ENCODE measurements at regions not wholly inside any gene's neighbourhood (a gene's known extent, or its start where the extent isn't known, plus 50 kb on each side); places are given as distances from the start of the nearest gene placed in this dataset.
"Not testable (repeated sequence)": the region's sequence is repeated elsewhere in the genome, so short reads cannot be mapped to it uniquely, and the experiment has no call there.

- no peak for DNase-seq (ENCODE audit: low spot score)
Observed at GRCh38 chr16:16938009-16938408, 532.8 kb downstream of the XYLT1 start.

DNA sequence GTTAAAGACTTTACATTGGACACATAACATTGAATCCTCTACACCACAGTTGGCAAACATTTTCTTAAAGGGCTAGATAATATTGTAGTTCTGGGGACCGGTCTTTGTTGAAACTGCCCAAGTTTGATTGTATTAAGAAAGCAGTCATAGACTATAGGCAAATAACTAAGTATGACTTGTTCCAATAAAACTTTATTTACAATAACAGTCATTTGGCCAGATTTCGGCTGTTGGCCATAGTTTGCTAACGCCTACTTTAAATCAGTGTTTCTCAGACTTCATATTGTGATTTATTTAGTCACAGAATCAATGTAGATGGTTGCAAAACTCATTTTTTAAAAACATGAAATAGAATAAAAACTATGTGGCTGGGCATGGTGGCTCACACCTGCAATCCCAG, 531.8 kb downstream of the XYLT1 start:
- DNase-seq (ENCODE audit: low spot score): no peak

DNA sequence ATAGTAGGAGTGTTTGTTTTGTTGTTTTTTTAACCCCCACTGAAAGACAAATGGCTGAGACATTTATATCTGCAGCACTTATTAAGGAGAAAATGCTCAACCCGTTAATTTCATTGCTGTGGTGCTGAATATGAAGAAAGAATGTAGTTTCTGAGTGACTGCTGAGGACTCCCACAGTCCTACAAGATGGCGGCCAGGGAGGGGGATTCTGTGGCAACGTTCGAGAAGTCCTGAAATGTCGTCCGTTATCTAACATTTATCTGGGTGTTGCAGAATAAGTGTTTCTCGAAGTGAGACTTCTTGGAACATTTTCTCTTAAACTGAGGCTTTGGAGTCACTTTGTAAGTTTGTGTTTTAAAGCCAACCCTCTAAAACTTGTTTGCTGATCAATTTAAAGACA, 530.4 kb downstream of the XYLT1 start:
- DNase-seq (ENCODE audit: low spot score): no peak

- not testable (repeated sequence) for DNase-seq (ENCODE audit: low spot score)
Observed at GRCh38 chr16:16942849-16943248, 527.9 kb downstream of the XYLT1 start.

GRCh38 chr16:16945207-16945606, 525.6 kb downstream of the XYLT1 start:
- no peak for DNase-seq (ENCODE audit: low spot score)

- no peak for DNase-seq (ENCODE audit: low spot score)
Observed at GRCh38 chr16:16956376-16956775, 514.4 kb downstream of the XYLT1 start.

GRCh38 chr16:16960785-16961184, 510.0 kb downstream of the XYLT1 start:
- DNase-seq (ENCODE audit: low spot score): no peak

DNA sequence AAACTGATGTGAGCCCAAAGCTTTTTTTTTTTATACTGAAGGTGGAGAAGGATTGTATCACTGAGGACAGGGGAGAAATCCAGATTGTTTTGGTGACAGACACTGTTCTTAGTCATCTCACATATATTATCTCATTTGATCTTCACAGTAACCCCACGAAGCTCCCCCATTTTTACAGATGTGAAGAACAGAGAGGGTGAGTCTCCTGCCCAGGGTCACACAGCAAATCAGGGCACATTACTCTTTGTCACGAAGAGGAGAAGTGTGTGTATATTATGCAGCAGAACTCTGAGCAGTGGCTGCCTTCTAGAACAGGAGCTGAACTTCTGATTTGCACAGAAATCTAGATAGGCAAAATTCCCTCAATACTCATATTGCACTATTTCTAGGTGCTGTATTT, 504.3 kb downstream of the XYLT1 start:
- DNase-seq (ENCODE audit: low spot score): no peak

DNA sequence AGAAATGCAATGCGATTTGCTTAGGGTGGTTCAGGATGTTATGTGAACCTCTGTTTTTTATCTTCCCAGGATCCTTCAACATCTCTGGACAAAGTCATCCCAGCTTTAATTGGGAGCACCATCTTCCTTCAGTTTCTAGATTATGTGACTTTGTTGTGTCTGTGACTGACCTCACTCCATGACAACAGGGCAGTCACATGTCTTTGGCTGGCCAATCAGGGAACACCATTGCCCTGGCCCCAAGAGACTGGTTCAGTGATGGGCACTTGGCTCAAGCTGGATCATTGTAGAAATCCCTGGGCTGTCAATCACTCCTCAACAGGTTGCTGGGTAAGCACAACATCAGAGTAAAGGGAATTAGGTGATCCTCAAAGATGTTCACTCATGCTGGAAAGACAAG, 499.7 kb downstream of the XYLT1 start:
- no peak for DNase-seq (ENCODE audit: low spot score)

DNA sequence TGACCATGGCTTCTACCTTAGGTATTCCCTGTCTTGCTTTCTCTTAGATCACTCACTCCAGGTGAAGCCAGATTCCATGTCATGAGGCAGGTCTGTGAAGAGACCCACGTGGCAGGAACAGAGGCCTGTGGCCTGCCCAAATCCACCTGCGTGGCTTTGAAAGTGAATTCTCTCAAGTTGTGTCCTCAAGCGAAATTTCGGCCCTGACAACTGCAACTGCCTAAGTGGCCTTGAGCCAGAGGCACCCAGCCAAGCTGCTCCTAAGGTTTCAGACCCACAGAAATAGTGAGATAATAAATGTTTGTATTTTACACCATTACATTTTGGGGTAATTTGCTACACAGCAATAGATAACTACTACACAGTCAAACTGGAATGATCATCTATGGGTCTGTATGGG, 497.9 kb downstream of the XYLT1 start:
- DNase-seq (ENCODE audit: low spot score): no peak

DNA sequence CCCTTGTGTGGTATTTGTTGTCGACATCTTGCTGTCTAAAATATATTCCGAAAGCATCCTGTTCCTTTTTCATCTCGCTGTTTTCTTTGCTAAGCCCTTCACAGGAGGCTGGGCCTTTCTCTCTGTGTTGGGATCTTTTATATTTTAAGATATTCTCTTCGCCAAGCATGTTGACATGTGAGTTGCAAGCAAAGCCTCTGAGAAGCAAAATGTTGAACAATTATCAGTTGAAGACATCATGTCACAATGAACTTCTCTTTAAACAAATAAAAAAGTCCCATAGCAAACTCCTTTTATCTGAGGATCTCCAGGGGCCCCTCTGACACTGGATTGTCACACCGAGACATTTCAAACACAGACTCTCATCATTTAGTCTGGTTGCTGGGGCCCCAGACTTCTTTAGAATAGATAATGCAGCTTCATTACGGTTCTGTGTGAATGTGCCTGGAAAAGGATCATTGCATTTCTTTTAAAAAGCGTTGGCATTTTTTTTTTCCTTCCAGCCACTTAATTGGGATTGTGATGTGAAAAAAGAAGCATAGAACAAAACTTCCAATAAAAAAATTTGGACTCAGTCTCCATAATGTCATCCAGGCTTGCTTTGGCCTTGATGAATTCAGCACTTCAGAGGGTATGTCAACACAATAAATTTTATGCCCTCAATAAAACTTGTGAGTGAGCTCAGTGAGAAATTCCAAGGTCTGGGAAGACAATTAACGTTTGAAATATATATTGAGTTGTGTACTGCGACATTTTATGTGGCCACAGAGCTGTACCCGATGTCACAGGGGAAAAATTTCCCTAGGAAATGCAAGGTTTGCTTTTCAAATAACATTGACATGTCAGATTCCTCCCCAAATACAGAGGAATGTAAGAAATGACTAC, 496.8 kb downstream of the XYLT1 start:
- DNase-seq (ENCODE audit: low spot score): no peak

GRCh38 chr16:16982614-16983013, 488.1 kb downstream of the XYLT1 start:
- no peak for DNase-seq (ENCODE audit: low spot score)

DNA sequence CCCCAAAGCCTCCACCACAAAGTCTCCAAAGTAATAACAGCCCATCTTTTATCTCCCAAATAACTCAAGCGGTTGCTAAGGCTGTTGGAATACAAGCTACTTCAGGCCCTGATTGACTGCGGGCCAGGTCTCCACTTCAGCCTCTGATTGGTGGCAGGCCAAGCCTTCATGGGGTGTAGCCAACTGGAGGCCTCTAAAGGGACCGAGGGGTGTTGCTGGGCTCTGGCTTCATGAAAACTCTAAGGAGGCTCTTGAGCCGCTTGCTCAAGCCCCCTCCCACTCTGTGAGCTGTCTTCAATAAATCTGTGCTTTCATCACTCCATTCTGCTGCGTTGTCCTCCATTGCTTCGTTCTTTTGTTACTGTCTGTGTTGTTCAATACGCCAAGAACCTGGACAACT, 487.2 kb downstream of the XYLT1 start:
- no peak for DNase-seq (ENCODE audit: low spot score)

GRCh38 chr16:16984091-16984490, 486.7 kb downstream of the XYLT1 start:
- not testable (repeated sequence) for DNase-seq (ENCODE audit: low spot score)

GRCh38 chr16:16985707-16986106, 485.1 kb downstream of the XYLT1 start:
- no peak for DNase-seq (ENCODE audit: low spot score)

DNA sequence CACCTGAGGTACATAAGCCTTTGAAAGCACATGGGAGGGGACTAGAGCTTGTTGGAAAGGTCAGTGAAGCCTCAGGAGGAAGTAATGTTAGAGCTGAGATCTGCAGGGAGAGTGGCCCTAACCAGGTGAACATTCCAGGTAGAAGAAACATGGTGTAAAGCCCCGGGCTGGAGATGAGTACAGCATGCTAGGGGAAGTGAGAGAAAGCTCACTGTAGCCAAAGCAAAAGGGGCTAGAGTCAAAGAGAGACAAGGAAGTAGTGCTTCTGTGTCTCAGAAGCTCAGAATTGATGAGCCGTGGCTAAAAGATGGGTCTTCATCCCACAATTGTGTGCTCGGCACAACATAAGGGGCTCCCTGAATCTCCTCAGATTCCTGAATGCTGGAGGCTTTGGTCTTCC, 481.8 kb downstream of the XYLT1 start:
- DNase-seq (ENCODE audit: low spot score): no peak

DNA sequence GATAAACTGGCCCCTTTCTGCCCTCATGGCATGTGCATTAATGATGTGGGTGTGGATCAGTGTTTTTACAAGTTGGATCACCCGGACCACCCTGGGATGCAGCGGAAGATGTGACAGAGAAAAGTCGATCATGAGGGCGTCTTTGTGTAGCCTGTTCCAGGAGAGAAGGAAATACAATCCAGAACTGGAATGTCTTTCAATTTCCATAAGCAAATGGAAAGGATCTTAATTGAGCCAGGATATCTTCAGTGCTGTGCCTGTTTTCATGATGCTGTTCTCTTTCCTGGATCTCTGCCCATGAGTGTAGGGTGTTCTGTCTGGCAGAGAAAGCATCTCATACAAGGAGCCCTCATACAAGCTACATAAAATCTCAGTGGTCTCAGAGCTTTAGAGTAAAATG, 481.4 kb downstream of the XYLT1 start:
- DNase-seq (ENCODE audit: low spot score): no peak

- no peak for DNase-seq (ENCODE audit: low spot score)
Observed at GRCh38 chr16:16991711-16992110, 479.0 kb downstream of the XYLT1 start.

DNA sequence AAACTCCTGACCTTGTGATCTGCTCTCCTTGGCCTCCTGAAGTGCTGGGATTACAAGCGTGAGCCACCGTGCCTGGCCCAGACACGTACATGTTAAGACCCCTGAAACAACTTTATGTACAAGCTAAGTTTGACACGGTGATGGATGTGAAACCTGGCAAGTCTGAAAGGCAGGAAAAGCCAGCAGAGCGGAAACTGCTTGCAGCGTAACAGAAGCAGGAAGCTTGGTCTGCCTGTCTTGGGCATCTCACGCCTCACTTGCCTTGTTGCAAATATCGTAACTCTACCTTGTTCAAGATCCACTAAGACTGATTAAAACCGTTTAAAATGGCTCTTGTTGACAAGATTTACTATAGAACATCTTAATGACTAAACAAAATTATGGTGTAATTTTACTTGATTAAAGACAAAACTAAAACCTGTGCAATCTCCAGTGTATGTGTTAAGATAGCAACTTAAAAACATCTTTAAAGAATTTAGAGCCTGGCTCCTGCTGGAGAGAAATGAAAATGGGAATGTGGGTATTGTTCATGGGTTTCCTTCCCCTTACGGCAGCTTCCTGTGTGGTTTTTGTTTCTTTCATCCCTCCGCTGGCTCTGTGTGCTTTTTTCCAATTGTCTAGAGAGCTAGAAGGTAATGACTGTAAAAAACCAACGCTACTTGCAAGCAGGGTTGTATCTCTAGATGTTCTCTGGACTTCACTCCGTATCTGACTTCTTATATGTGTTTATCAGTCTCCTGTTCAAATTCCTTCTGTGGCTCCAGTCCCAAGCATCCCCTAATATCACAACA, 477.6 kb downstream of the XYLT1 start:
- no peak for DNase-seq (ENCODE audit: low spot score)

DNA sequence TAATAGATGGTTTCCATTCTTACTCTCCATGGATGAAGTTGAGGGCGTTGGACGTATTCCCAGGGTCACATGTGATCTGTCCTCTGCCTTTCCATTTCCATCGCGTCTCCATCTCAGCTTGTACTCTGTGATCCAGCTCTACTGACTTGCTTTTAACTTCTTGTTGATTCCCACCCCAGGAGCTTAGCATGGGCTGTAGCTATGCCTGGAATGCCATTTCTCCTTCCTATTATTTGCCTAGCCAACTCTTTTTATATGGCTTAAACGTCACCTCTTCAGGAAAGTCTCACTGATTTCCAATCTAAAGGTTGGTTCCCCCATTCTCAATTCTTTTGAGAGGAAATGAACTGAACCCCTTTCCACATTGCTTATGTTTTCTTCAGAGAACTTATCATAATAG, 475.9 kb downstream of the XYLT1 start:
- no peak for DNase-seq (ENCODE audit: low spot score)

- no peak for DNase-seq (ENCODE audit: low spot score)
Observed at GRCh38 chr16:16996827-16997226, 473.9 kb downstream of the XYLT1 start.

GRCh38 chr16:16997349-16997748, 473.4 kb downstream of the XYLT1 start:
- DNase-seq (ENCODE audit: low spot score): no peak

- no peak for DNase-seq (ENCODE audit: low spot score)
Observed at GRCh38 chr16:17001471-17001870, 469.3 kb downstream of the XYLT1 start.

All from H4 (cell line).